ENCODE measurements at regions not wholly inside any gene's neighbourhood (a gene's known extent, or its start where the extent isn't known, plus 50 kb on each side); places are given as distances from the start of the nearest gene placed in this dataset.

DNA sequence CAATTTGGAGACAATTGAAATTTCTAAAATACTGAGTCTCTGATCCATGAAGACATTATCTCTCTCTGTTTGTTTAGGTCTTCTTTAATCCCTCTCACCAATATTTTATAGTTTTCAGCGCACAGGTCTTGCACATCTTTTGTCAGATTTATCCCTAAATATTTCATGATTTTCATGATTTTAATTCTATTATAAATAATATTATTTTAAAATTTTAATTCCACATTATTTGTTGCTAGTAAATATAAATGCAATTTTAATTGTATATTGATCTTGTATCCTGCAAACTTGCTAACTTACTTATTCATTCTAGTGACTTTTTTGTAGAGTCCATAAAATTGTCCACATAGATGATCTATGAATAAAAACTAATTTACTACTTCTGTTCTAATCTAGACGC, 112.6 kb upstream of the TNPO1 start:
- TF ChIP-seq EP300 (IDR thresholded peaks at IDR 0.05): no peak
- no peak for TF ChIP-seq POLR2A (IDR thresholded peaks at IDR 0.05)

All from suprapubic skin (tissue), 2 donors.